ENCODE measurements at regions not wholly inside any gene's neighbourhood (a gene's known extent, or its start where the extent isn't known, plus 50 kb on each side); places are given as distances from the start of the nearest gene placed in this dataset.

DNA sequence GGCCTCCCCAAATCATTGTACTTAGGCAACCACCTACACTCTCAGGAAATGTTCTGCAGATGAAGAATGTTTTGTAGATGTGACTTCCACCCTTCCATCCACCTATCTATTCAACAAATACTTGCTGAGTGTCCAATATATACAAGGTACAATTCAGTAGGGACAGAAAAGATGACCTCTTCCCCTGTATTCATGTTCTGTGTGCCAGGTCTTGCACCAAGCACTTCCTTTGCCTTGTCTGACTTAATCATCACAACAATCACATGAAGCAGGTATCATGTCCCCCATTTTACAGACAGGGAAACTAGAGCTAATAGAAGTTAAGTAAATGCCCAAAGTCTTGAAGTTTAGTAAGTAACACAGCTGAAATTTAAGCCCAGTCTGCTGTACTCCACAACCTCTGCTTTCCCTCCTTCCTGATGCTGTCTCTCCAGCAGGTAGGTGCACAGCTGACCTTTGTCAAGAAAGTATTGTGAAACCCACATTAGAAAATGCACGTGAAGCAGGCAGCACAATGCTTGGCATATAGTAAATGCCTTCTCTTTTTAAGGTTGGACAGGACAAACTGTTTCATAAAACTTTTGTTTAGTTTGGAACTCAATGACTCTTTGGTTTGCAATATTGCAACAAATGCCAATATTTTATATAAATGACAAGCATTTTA lies 296.5 kb downstream of the DEPDC1B start:
- H3K9me3 Mint-ChIP-seq: no peaks in the 10 kb centered on the region
- no peaks in the 10 kb centered on the region for H3K36me3 Mint-ChIP-seq (ENCODE audit: low read depth)
- DNase-seq: no peak
- intact Hi-C loops (cut with micrococcal nuclease): no loop called here
- no peaks in the 10 kb centered on the region for H3K4me1 Mint-ChIP-seq (ENCODE audit: low read depth)
- no peaks in the 10 kb centered on the region for H3K27me3 Mint-ChIP-seq (ENCODE audit: low read depth)
- no peak overlapping the region for H3K4me3 Mint-ChIP-seq
- CTCF ChIA-PET: no interaction called here
- H3K27ac Mint-ChIP-seq: no peak overlapping the region

- H3K4me1 Mint-ChIP-seq (ENCODE audit: low read depth): no peaks in the 10 kb centered on the region
- CTCF ChIA-PET: no interaction called here
- H3K27me3 Mint-ChIP-seq (ENCODE audit: low read depth): no peaks in the 10 kb centered on the region
- no peak for DNase-seq
- intact Hi-C loops (cut with micrococcal nuclease): no loop called here
- no peaks in the 10 kb centered on the region for H3K36me3 Mint-ChIP-seq (ENCODE audit: low read depth)
- no peak overlapping the region for H3K27ac Mint-ChIP-seq
- H3K4me3 Mint-ChIP-seq: no peak overlapping the region
- H3K9me3 Mint-ChIP-seq: no peaks in the 10 kb centered on the region
Measured at GRCh38 chr5:60402161-60402785, 297.7 kb downstream of the DEPDC1B start.

DNA sequence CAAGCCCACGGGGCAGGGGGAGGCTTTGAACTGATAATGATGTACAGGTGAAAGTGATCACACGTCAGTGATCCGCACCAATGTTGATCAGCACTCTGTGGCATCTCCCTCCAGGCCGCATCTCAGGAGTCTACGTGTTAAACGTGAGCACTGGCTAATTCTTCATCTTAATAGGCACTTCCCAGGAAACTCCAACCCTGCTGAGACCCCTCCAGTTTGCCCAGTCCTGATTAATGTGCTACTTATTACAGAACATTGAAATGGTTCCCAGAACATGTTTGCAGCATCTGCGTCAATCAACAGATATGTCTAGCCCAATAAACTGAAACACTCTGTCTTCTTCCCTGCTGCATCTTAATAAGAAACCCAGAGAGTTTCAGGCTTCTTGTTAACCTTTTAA lies 298.4 kb downstream of the DEPDC1B start:
- Mint-ChIP-seq H3K27me3 (ENCODE audit: low read depth) (no peaks in the 10 kb centered on the region), H3K4me1 (ENCODE audit: low read depth) (no peaks in the 10 kb centered on the region), H3K4me3 (no peak overlapping the region), H3K36me3 (ENCODE audit: low read depth) (no peaks in the 10 kb centered on the region), H3K27ac (no peak overlapping the region), H3K9me3 (no peaks in the 10 kb centered on the region)
- intact Hi-C loops (cut with micrococcal nuclease): no loop called here
- CTCF ChIA-PET: no interaction called here
- DNase-seq: no peak

GRCh38 chr5:60399507-60399906 lies 300.5 kb downstream of the DEPDC1B start:
- DNase-seq: no peak
- Mint-ChIP-seq H3K4me3 (no peak overlapping the region), H3K4me1 (ENCODE audit: low read depth) (no peaks in the 10 kb centered on the region), H3K9me3 (no peaks in the 10 kb centered on the region), H3K27me3 (ENCODE audit: low read depth) (no peaks in the 10 kb centered on the region), H3K27ac (no peak overlapping the region), H3K36me3 (ENCODE audit: low read depth) (no peaks in the 10 kb centered on the region)
- CTCF ChIA-PET: no interaction called here
- intact Hi-C loops (cut with micrococcal nuclease): no loop called here

DNA sequence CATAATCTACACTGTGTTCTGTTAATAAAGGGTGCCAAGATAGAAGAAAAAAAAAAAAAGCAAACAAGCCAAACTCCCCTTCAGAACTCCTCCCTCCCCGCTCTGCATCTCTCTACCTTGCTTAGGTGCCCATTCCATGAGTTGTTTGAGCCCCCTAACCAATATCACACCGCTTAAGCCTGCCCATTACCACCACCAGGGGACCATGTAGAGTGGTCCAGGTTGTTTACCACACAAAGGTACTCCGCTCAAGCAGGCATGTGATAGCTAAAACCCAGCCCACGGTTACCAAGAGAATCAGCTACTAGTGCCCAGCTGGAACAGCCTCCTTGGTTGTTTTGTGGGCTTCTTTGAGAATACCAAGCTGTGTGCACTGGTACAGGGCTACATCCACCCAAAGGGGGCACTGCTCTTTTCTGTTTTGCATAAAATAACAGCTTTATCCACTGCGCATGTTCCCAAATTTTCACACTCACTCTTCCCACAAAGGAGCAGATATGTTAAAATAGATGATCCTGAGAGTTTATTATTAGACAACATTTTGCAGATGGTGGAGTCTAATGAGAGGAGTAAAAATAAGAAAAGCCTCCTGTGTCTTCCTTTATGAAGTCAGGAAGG lies 304.1 kb downstream of the DEPDC1B start:
- intact Hi-C loops (cut with micrococcal nuclease): no loop called here
- no peaks in the 10 kb centered on the region for H3K9me3 Mint-ChIP-seq
- no peaks in the 10 kb centered on the region for H3K27me3 Mint-ChIP-seq (ENCODE audit: low read depth)
- no peaks in the 10 kb centered on the region for H3K36me3 Mint-ChIP-seq (ENCODE audit: low read depth)
- CTCF ChIA-PET: interaction anchor here (0.7 kb wide), 1 partner anchor 1600 kb away, joined by 3 read pairs; no protein-coding TSS in a partner anchor
- no peak overlapping the region for H3K27ac Mint-ChIP-seq
- H3K4me1 Mint-ChIP-seq (ENCODE audit: low read depth): no peaks in the 10 kb centered on the region
- H3K4me3 Mint-ChIP-seq: no peak overlapping the region
- no peak for DNase-seq

- no peaks in the 10 kb centered on the region for H3K4me1 Mint-ChIP-seq (ENCODE audit: low read depth)
- intact Hi-C loops (cut with micrococcal nuclease): no loop called here
- no peak for DNase-seq
- H3K27ac Mint-ChIP-seq: no peak overlapping the region
- no peak overlapping the region for H3K4me3 Mint-ChIP-seq
- no peaks in the 10 kb centered on the region for H3K9me3 Mint-ChIP-seq
- H3K27me3 Mint-ChIP-seq (ENCODE audit: low read depth): no peaks in the 10 kb centered on the region
- H3K36me3 Mint-ChIP-seq (ENCODE audit: low read depth): no peaks in the 10 kb centered on the region
- CTCF ChIA-PET: no interaction called here
Measured at GRCh38 chr5:60387051-60387440, 312.9 kb downstream of the DEPDC1B start.

DNA sequence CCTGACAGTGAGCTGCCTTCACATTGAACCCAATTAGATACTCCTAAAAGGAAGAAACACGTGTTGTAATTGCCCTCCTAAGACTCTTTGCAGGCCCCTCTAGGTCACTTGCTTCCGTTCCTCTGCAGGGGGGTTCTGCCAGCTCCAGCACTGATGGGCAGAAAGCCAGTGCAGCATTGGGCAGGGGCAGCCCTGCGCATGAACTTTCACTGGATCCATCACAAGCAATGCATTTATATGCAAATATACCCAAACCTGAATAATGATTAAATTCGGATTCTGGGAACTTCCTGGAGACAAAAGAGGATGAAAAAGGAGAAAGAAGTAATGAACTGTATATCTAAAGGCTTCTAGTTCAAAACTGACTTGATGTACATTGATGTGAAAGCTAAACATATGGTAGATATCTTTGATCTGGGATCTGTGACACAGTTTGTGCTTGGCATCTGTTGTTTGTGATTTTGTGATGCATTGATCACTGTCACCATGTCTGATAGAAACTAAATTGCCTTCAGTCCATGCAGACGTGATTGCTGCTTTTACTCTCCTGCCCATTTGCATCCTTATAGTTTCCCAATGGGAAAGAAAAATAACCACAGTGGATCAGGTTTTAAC lies 313.4 kb downstream of the DEPDC1B start:
- H3K27me3 Mint-ChIP-seq (ENCODE audit: low read depth): no peaks in the 10 kb centered on the region
- no peaks in the 10 kb centered on the region for H3K36me3 Mint-ChIP-seq (ENCODE audit: low read depth)
- no peak overlapping the region for H3K4me3 Mint-ChIP-seq
- no peaks in the 10 kb centered on the region for H3K4me1 Mint-ChIP-seq (ENCODE audit: low read depth)
- no peak for DNase-seq
- no peaks in the 10 kb centered on the region for H3K9me3 Mint-ChIP-seq
- intact Hi-C loops (cut with micrococcal nuclease): no loop called here
- CTCF ChIA-PET: no interaction called here
- no peak overlapping the region for H3K27ac Mint-ChIP-seq

DNA sequence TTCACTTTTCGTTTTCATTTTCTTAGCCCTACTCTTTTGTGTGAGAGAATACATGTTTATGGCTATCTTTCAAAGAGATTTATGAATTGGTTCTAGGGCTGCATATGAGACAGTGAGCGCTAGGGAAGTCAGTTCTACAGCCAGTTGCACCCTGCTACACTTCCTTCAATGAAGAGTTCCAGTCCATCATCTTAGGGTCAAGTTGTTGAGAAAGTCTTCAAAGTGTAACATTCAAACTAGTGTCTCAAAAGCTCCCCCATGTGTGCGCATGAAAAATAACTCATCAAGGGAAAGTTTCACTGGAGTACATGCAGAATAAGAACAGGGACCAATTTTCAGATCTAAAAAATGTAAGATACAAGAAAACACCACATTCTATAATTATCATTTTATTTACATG lies 317.2 kb downstream of the DEPDC1B start:
- Mint-ChIP-seq H3K4me1 (ENCODE audit: low read depth) (no peaks in the 10 kb centered on the region), H3K27me3 (ENCODE audit: low read depth) (no peaks in the 10 kb centered on the region), H3K9me3 (no peaks in the 10 kb centered on the region), H3K4me3 (no peak overlapping the region), H3K27ac (no peak overlapping the region), H3K36me3 (ENCODE audit: low read depth) (no peaks in the 10 kb centered on the region)
- CTCF ChIA-PET: no interaction called here
- no peak for DNase-seq
- intact Hi-C loops (cut with micrococcal nuclease): loop anchor here (1.0 kb wide), 1 partner anchor 569 kb away; no protein-coding TSS in a partner anchor

DNA sequence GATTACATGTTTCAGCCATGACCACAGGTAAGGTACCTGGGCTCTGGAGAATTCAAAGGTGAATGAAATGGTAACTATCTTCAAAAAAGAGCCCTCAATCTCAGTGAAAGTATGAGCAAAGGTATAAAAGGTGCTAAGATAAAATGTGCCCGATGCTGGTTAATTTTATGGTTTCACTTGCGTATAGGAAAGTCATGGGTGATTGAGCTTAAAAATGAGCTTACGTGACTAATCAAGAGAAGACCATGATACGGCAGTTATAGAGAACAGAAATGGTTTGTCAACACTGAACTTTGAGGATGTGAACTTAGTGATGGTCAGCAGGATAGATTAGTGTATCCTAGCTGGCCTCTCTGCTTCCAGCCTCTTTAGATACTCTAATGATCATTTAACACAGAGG lies 320.1 kb downstream of the DEPDC1B start:
- H3K4me1 Mint-ChIP-seq (ENCODE audit: low read depth): no peaks in the 10 kb centered on the region
- H3K36me3 Mint-ChIP-seq (ENCODE audit: low read depth): no peaks in the 10 kb centered on the region
- H3K27me3 Mint-ChIP-seq (ENCODE audit: low read depth): no peaks in the 10 kb centered on the region
- no peaks in the 10 kb centered on the region for H3K9me3 Mint-ChIP-seq
- CTCF ChIA-PET: no interaction called here
- H3K27ac Mint-ChIP-seq: no peak overlapping the region
- intact Hi-C loops (cut with micrococcal nuclease): no loop called here
- H3K4me3 Mint-ChIP-seq: no peak overlapping the region
- no peak for DNase-seq

- Mint-ChIP-seq H3K27ac (no peak overlapping the region), H3K9me3 (no peaks in the 10 kb centered on the region), H3K4me3 (no peak overlapping the region), H3K4me1 (ENCODE audit: low read depth) (no peaks in the 10 kb centered on the region), H3K36me3 (ENCODE audit: low read depth) (no peaks in the 10 kb centered on the region), H3K27me3 (ENCODE audit: low read depth) (no peaks in the 10 kb centered on the region)
- no peak for DNase-seq
- CTCF ChIA-PET: no interaction called here
- intact Hi-C loops (cut with micrococcal nuclease): no loop called here
Measured at GRCh38 chr5:60377826-60378225, 322.1 kb downstream of the DEPDC1B start.

GRCh38 chr5:60376860-60377259 lies 323.1 kb downstream of the DEPDC1B start:
- CTCF ChIA-PET: no interaction called here
- H3K9me3 Mint-ChIP-seq: no peaks in the 10 kb centered on the region
- H3K36me3 Mint-ChIP-seq (ENCODE audit: low read depth): no peaks in the 10 kb centered on the region
- intact Hi-C loops (cut with micrococcal nuclease): no loop called here
- no peaks in the 10 kb centered on the region for H3K4me1 Mint-ChIP-seq (ENCODE audit: low read depth)
- no peak overlapping the region for H3K27ac Mint-ChIP-seq
- no peak overlapping the region for H3K4me3 Mint-ChIP-seq
- no peak for DNase-seq
- H3K27me3 Mint-ChIP-seq (ENCODE audit: low read depth): no peaks in the 10 kb centered on the region

DNA sequence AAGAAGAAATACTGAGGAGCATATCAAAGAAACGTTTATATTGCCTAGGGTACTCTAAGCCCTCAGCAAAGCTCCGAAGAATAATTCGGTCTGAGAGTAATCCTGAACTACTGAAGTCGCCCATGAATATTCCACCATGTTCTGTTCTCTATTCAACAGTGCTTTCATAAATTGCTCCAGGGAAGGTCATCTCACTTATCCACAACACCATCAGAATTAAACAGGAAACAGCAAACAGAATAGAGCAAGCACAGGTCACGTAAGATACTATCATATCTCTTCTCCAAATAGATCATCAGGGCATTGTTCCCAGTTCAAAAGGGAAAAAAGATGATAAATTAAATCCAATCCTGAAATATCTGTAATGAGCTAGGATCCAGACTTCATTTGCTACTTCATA lies 325.6 kb downstream of the DEPDC1B start:
- no peaks in the 10 kb centered on the region for H3K27me3 Mint-ChIP-seq (ENCODE audit: low read depth)
- no peak overlapping the region for H3K4me3 Mint-ChIP-seq
- CTCF ChIA-PET: interaction anchor here (0.6 kb wide), 1 partner anchor 60 kb away, joined by 4 read pairs; no protein-coding TSS in a partner anchor
- H3K36me3 Mint-ChIP-seq (ENCODE audit: low read depth): no peaks in the 10 kb centered on the region
- H3K4me1 Mint-ChIP-seq (ENCODE audit: low read depth): no peaks in the 10 kb centered on the region
- no peaks in the 10 kb centered on the region for H3K9me3 Mint-ChIP-seq
- no peak overlapping the region for H3K27ac Mint-ChIP-seq
- intact Hi-C loops (cut with micrococcal nuclease): no loop called here
- no peak for DNase-seq

DNA sequence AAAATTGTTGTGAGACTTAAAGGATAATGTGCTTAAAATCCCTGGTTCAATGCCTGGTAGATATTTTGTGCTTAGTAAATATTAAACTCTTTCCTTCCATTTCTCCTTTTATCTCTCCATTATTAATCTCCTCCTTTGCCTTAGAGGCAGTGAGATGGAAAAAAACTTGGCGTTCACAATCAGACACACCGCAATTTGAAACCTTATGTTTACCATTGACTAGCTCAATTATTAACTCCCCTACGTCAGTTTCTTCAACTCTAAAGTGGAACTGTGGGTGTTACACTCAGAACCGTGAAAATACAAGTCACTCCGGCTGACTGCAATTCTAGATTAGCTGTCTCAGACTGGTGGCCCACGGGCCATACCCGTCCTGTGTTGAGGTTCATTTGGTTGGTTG lies 327.2 kb downstream of the DEPDC1B start:
- Mint-ChIP-seq H3K4me1 (ENCODE audit: low read depth) (no peaks in the 10 kb centered on the region), H3K27me3 (ENCODE audit: low read depth) (no peaks in the 10 kb centered on the region), H3K9me3 (no peaks in the 10 kb centered on the region), H3K4me3 (no peak overlapping the region), H3K36me3 (ENCODE audit: low read depth) (no peaks in the 10 kb centered on the region), H3K27ac (no peak overlapping the region)
- intact Hi-C loops (cut with micrococcal nuclease): no loop called here
- DNase-seq: no peak
- CTCF ChIA-PET: interaction anchor here (0.6 kb wide), 1 partner anchor 111 kb away, joined by 3 read pairs; no protein-coding TSS in a partner anchor
